Sigmoid colon (tissue), 4 donors: ENCODE measurements at regions not wholly inside any gene's neighbourhood (a gene's known extent, or its start where the extent isn't known, plus 50 kb on each side); places are given as distances from the start of the nearest gene placed in this dataset.

Source experiments
- POLR2A ChIP-seq, 2 donors: fragments of 450-650 bp; IDR thresholded peaks; one replicate each; pipeline ENCODE4 v1.6.1; 2016; ENCODE audit warnings: antibody characterized with exemption in 2 of 2, mild to moderate bottlenecking in 2 of 2, moderate library complexity in 2 of 2
- POLR2AphosphoS5 ChIP-seq, 4 donors: sonication (generic); formaldehyde crosslinking; IDR thresholded peaks; one replicate each; pipeline ENCODE4 v1.6.1; 2017; ENCODE audit warnings: antibody characterized with exemption in 4 of 4
- TF ChIP-seq, protein P1 (sequence below), 4 experiments: fragments of 450-650 bp in 3 of 4; fragments of 200-600 bp in 1 of 4; IDR thresholded peaks; one replicate each; pipeline ENCODE4 v1.5.1; 2016 to 2019; ENCODE audit warnings: antibody characterized with exemption in 4 of 4, mild to moderate bottlenecking in 3 of 4, moderate library complexity in 2 of 4

DNA sequence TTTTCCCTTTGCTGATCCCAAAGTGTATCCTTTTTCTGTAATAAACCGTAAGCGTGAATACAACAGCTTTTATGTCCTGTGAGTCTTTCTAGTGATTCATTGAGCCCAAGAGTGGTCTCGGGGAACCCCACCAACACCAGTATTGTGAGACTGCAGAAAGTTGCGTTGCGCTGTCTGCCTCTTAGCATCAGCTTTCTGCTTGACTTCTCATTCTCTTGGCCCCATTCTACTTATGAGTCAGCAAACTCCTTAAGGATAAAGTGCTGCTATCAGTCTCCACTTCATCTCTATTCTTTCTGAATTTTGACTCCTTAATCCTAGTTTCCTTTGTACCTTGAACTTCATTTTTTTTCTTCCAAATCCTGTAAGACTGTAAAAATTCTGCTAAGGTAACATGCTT, 184.3 kb upstream of the MBL2 start:
- TF ChIP-seq, protein P1, sequence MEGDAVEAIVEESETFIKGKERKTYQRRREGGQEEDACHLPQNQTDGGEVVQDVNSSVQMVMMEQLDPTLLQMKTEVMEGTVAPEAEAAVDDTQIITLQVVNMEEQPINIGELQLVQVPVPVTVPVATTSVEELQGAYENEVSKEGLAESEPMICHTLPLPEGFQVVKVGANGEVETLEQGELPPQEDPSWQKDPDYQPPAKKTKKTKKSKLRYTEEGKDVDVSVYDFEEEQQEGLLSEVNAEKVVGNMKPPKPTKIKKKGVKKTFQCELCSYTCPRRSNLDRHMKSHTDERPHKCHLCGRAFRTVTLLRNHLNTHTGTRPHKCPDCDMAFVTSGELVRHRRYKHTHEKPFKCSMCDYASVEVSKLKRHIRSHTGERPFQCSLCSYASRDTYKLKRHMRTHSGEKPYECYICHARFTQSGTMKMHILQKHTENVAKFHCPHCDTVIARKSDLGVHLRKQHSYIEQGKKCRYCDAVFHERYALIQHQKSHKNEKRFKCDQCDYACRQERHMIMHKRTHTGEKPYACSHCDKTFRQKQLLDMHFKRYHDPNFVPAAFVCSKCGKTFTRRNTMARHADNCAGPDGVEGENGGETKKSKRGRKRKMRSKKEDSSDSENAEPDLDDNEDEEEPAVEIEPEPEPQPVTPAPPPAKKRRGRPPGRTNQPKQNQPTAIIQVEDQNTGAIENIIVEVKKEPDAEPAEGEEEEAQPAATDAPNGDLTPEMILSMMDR (IDR thresholded peaks at IDR 0.05) = no peak
- no peak for TF ChIP-seq POLR2A (IDR thresholded peaks at IDR 0.05)
- no peak for TF ChIP-seq POLR2AphosphoS5 (IDR thresholded peaks at IDR 0.05)
